ACHN (cell line): ENCODE measurements at regions not wholly inside any gene's neighbourhood (a gene's known extent, or its start where the extent isn't known, plus 50 kb on each side); places are given as distances from the start of the nearest gene placed in this dataset.
"Not testable (repeated sequence)": the region's sequence is repeated elsewhere in the genome, so short reads cannot be mapped to it uniquely, and the experiment has no call there.

ENCODE experiments used
- DNase-seq: peaks from one replicate; pipeline ENCODE4 v3.0.0-alpha.2; 2015
- in situ Hi-C: cut with HindIII; loops from 2 replicates; pipeline ENCODE4 v1.10.0; 2017; ENCODE audit warnings: low sequenced_read_pairs, low pct_ligation_motif_present, low pct_unique_long_range_greater_than_20kb

DNA sequence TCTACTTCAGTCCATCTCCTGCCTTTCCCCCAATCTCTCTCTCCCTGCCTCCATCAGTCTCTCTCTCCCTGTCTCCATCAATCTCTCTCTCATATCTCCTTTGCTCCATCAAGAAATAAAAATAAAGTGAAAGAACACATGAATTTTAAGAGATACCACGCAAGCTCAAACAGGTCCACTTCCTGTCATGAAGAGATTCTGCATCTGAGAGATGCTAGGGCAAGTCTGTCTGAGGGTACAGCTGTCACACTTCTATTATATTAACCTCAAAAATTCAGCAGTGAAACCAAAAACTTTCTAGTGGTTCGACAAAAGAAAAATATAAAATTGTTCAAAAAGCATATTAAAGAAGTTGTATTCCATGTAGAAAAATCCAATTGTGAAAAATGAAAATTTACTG is 296.8 kb upstream of the RSPO3 start:
- DNase-seq = no peak
- in situ Hi-C loops = loop anchor here (25.0 kb wide), 1 partner anchor 291 kb away; the partner anchor contains the start of gene RSPO3

DNA sequence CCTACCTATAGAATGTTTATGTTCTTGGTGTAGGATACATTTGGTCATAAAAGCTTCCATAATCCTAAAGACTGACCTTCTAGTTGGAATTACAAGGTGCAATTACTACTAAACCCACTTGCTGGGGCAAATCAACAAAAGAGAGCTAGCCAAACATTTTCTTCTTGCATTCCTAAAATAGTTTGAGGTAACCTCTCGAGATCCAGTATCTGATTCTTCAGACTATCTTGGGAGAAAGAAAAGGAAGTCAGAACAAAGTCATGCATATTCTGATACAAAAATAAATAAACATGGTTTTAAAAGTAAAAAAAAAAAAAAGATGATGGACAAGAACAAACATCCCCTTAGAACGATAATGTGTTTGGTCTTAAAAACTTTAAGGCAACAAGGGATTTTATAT is 294.2 kb upstream of the RSPO3 start:
- in situ Hi-C loops = loop anchor here (25.0 kb wide), 1 partner anchor 288 kb away; the partner anchor contains the start of gene RSPO3
- DNase-seq = no peak

DNA sequence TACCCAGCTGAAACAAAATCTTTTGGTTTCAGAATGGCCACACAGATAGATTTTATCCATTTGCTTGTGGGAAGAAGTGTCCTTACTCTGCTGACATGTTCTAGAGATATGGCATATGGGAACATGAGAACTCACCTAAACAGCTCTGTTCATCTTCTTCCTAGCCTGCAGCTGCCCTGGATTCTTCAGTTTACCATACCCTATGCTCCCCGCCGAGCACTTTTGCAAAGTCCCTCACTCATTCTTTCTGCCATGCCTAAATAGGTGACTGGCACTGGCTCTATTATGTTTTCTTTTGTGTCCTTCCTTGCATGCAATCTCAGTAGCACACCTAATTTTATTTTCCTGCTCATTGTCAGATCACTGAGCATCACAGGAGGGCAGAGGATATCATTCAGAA is 293.7 kb upstream of the RSPO3 start:
- in situ Hi-C loops = loop anchor here (25.0 kb wide), 1 partner anchor 287 kb away; the partner anchor contains the start of gene RSPO3
- DNase-seq = no peak

DNA sequence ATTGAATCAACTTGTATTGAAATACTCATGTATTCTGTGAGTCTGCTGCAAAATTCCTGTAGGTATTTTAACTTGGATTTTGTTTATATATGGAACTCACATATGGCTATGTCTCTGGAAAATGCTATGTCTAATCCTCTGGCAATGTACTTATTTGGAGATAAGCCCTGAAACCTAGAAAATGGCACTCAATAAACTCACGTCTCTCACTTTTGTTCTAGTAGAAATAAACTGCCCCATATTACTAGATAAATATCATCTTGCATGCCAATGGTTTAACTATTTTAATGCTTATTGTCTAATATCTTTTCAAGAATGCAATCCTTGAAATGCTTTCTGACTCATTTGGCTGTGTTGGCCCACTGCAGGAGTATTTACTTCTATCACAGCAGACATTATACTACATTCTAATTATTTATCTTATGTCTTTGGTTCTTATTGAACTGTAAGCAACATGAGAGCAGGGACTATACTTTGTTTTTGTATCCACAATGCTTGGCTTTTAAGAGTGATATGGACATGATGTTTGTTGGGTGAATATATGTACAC is 292.2 kb upstream of the RSPO3 start:
- no peak for DNase-seq
- in situ Hi-C loops = no loop called here

DNA sequence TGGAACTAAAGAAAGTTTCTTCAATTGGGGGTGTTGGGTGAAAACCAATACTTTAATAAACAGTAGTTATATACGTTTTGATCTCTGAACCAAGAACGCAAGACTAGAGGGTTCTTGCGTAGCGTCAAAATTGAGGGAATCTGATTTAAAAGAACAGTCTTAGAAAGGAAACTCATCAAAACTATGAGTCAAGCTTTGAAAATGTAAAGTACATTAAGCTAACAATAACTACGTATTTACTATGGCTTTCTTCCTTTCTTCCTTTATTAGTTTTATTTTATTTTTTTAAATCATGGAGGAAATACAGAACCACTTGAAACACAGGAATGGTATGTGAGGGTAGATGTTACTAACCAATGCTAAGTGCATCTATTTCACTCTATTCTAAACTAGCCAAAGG is 287.0 kb upstream of the RSPO3 start:
- in situ Hi-C loops = no loop called here
- DNase-seq = no peak

DNA sequence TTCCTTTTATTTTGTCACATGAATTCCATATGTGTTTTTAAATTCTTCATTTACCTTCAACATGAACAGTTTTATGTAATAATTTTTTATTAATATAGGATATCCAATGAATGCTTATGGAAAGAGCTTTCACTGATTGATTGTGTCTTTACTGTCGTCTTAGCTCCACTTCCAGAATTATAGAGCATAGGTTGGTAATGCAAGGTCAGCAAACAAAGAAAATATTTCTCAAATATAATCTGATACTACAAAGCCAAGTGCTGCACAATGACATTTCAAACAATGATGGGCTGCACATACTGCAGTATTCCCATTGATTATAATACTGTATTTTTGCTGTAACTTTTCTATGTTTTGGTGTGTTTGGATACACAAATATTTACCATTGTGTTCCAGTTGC is 275.7 kb upstream of the RSPO3 start:
- in situ Hi-C loops = no loop called here
- no peak for DNase-seq

DNA sequence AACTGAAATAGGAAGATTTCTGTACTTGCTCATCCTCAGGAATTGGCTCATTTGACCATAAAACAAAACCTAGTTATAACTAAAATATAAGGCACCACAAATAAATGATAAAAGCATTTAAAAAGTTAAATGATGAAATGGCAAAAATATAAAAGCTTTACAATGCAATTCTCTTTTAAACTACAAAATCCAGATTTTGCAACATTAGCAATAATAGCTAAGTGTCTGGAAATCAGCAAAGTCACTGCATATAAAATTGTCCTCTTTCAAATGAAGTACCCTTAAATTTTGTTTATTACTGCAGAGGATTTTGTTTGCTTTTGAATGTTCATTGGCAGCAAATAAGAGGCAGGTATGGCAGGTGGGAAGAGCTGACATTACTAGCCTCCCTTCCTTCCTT is 270.4 kb upstream of the RSPO3 start:
- no peak for DNase-seq
- in situ Hi-C loops = no loop called here

DNA sequence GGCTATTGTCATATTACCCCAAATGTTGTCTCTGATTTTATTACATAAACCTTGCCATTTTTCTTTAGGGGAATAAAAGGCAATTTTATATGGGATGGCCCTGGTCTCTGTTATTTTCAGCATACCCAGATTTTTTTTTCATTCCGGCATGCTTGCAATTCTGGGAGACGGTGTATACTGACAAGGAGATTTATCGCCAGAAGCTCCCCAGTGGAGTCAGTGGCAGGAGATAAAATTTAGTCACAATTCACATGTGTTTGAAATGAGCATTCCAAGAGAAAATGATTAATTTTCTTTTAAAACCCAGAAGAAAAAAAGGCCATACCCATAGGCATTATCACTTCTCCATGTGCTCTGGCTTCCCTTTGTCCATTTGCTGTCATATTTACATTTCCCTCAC is 250.8 kb upstream of the RSPO3 start:
- DNase-seq = no peak
- in situ Hi-C loops = no loop called here

DNA sequence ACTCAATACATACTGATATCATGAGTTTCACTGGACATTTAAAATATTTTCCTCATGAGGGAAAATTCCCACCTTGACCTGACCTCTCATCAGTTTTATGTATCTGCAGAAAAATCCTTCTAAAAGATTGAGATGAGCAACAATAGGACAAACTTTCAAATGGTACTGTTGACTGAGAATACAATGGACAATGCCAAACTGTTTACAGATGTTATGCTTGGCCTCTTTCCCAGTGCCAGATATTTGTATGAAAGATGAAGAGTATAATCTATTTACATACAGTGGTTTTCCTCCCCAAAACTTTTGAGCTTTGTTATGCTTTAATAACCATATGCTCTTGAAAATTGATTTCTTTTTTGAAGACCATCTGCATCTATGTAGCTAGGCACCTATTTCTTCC is 245.1 kb upstream of the RSPO3 start:
- no peak for DNase-seq
- in situ Hi-C loops = no loop called here

DNA sequence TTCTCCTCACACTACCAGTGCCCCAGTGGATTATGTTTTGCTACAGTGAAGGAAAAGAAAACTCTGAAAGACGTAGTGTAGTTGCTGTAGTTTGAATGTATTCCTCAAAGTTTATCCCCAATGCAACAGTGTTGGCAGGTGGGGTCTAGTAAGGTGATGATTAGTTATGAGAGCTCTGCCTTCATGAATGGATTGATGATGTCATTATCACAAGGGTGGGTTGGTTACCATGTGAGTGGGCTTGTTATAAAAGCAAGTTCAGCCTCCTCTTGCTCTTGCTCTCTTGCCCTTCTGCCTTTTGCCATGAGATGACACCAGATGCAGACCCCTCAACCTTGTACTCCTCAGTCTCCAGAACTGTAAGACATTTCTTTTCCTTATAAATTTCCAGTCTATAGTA is 244.7 kb upstream of the RSPO3 start:
- in situ Hi-C loops = no loop called here
- no peak for DNase-seq

DNA sequence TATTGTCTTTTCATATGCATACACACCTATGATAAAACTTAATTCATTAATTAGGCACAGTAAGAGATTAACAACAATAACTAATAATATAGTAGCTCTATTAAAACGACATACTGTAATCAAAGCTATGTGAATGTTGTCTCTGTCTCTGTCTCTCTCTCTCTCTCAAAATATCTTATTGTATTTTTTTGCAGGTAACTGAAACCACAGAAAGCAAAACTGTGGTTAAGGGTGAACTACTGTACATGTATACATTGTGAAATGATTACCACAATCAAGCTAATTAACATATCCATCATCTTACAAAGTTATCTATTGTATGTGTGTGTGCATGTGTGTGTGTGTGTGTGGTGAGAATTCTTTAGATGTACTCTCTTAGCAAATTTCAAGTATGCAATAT is 242.0 kb upstream of the RSPO3 start:
- in situ Hi-C loops = no loop called here
- DNase-seq = no peak

DNA sequence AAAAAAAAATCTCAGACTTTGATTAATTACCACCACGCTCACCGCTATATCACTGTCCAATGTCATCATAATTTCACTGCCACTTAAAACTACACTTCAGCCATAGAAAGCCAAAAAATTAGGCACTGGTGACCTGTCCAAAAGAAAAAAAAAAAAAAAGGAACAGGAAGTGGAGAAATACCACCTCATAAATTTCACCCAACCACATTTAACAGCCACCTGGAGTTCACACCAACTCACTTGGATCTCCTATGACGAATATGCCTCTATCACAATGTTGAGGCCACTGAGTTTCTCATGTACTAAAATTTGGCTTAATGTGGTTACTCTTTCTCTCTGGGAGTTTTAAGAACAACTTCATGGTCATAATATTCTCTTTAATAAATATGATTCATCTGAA is 237.5 kb upstream of the RSPO3 start:
- DNase-seq = no peak
- in situ Hi-C loops = no loop called here

DNA sequence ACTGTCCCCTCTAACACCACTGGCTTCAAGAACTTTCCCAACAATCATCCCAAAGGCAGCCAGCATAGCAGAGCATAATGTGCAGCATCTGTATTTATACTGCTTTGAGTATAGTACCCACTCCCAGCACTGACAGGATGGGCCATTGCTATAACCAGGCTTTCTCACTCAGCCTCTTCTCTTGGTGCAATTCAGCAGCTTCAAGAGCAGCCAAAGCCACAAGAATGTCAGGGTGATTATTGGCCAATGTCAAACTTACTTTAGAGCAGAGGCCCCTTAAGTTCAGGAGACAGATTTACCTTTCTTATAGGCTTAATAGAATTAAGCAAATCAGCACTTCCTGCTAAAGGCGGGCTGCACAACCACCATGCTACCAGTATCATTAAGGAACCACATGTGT is 232.4 kb upstream of the RSPO3 start:
- in situ Hi-C loops = no loop called here

DNA sequence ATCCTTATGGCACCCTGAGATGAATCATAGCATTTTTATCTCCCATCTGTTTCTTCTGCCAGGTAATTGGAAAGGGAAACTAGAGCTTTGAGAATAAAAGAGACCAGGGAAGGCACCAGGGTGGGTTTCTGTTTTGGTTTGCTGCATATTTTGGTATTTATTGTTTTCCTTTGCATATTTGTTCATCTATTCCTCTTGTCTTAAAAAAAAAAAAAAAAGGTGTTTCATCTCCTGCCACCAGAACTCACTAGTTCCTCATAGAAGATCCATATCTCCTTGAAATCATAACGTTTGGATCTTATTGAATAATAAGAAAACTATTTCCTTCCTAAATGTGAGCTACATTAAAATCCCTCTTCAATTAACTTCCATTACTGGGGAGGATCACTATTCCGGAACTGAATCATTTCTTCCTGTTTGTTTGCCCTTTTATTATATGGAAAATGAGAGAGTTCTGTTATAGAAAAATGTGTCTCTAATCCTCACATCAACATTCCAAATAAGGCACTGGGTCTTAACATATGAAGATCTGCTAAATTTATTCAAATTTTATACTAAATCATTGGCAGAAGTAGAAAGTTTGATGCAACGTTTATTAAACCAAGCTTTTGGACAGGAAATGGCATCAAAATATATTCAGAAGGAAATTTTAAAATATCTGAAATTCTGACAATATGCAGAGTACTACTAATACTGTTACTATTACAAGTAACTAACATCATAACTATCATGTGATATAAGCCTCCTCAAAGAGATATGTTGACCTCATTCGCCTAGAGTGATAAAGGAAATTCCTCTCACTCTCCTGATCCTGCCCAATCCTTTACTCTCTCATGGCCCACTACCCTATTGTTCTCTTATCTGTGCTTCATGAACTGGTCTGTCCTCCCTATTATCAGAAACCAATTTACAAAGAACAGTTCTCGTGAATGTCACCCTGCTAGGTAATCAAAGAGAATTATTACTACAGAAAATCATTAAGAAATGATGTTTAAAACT is 229.4 kb upstream of the RSPO3 start:
- no peak for DNase-seq
- in situ Hi-C loops = no loop called here

More for the DNA sequence above, 232.4 kb upstream of the RSPO3 start:
- DNase-seq = no peak

DNA sequence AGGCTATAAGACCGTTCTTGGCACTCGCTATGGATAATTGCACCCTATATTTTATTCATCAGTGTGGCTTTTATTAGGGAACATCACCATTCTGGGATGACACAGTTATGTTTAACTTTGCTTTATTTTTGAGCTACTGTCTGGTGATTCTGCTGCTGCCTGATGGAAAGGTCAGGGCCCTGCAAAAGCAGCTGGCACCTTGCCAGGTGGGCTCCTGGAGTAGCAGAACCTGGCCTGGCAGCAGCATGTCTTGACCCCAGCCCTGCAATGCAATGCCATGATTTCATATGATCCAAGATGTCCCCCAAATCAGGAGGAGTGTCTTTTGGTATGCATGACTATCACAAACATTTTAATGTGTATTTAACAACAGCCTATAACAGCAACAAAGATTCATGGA is 228.4 kb upstream of the RSPO3 start:
- in situ Hi-C loops = no loop called here
- no peak for DNase-seq

DNA sequence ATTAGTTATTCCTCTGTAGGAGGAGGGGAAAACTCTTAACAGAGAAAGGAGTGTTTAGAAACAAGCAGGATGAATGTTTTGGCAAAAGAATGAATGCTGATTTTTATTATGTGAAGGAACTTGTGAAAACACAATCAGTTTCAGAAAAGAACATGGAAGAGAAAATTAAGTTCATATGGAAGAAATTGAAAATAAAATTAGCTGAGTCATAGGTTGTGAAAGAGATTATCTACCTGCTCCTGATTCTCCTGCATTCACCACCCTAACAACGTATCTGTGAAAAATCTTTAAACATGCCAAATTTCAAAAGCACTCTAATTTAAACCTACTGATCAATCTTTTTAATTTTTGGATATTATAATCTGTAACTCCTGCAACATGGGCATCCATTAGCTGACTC is 227.3 kb upstream of the RSPO3 start:
- DNase-seq = no peak
- in situ Hi-C loops = no loop called here

DNA sequence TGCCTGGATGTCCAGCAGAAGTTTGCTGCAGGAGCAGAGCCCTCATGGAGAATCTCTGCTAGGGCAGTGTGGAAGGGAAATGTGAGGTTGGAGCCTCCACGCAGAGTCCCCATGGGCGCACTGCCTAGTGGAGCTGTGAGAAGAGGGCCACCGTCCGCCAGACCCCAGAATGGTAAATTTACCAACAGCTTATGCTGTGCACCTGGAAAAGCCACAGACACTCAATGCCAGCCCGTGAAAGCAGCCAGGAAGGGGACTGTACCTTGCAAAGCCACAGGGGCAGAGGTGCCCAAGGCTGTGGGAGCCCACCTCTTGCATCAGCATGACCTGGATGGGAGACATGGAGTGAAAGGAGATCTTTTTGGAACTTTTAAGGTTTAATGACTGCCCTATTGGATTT is 225.6 kb upstream of the RSPO3 start:
- in situ Hi-C loops, DNase-seq: not testable (repeated sequence)

DNA sequence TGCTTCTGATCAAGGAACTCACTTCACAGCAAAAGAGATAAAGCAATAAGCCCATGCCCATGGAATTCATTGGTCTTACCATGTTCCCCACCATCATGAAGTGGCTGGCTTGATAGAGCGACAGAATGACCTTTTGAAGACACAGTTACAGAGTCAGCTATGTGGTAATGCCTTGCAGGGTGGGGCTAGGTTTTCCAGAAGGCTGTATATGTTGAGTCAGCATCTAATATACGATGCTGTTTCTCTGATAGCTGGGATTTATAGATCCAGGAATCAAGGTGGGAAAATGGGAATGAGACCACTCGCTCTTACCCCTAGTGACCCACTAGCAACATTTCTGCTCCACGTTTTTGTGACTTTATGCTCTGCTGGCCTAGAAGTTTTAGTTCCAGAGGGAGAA is 220.7 kb upstream of the RSPO3 start:
- in situ Hi-C loops = no loop called here
- DNase-seq = no peak

DNA sequence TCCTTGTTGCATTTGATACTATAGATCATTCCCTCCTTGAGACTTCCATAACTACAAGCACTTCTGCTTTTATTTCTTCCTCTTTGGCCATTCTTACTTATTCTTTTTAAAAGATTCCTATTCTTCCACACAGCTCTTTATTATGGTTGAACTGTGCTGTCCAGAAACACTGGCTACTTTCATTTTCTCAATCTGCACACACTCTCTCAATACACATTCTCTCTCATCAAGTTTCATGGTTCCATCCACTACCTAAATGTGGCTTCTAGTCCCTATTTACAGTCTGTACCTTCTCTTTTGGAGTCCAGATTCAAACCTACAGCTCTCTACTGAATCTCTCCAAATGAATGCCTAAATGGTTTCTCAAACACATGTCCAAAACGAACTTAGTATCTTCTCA is 214.3 kb upstream of the RSPO3 start:
- no peak for DNase-seq
- in situ Hi-C loops = no loop called here

DNA sequence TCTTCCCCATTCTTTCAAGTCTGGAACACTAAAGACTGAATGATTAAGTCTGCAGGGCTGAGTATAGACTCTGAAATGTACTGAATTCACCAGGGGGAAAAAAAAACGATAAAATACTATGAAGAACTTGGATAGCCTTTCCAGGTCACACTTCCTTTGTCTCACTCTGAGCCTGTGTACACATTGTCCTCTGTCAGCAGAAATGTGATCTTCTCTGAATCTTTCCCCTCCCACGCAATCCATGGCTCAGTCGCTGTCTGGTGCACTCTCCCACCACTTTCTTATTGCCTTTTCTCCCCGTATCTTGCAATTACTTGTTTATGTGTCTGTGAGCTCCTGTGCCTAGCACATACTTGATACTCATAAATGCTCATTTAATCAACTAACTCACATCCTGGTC is 212.6 kb upstream of the RSPO3 start:
- DNase-seq = no peak
- in situ Hi-C loops = no loop called here
